Hematopoietic multipotent progenitor cell (in vitro differentiated cells): ENCODE measurements at regions not wholly inside any gene's neighbourhood (a gene's known extent, or its start where the extent isn't known, plus 50 kb on each side); places are given as distances from the start of the nearest gene placed in this dataset.

ENCODE experiments used
- DNase-seq, 3 donors: peaks; one replicate each; pipeline ENCODE4 v3.0.0-alpha.2; 2011 to 2015; ENCODE audit warnings: low read depth in 2 of 3, low spot score in 2 of 3

DNA sequence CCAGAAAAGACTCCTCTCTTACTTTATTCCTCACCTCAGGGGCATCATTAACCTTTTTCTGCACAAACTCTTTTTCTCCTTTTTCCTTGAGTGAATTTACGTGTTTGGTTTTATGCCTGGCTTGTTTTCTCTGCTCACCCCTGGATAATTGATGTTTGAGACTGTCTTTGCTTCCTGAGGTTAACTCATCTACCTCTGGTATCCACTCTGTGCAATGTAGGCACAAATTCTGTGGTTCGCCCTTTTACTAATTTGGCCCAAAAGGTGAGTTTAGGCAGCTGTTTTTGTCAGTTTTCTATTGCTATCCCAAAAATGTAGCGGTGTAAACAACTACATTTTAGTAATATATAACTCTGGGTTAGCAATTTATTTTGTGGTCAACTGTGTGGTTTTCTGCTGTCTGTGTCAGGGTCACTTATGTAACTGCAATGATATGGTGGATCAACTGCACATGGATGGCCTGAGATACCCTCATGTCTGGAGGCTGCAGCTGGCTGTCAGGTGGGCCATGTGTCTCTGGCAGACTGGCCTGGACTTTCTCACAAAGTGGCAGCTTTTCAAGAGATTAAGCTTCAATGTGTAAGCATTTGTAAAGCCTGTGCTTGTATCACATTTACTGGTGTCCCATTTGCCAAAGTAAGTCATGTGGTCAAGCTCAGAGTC is 329.7 kb downstream of the FSIP2 start:
- DNase-seq: no peak

DNA sequence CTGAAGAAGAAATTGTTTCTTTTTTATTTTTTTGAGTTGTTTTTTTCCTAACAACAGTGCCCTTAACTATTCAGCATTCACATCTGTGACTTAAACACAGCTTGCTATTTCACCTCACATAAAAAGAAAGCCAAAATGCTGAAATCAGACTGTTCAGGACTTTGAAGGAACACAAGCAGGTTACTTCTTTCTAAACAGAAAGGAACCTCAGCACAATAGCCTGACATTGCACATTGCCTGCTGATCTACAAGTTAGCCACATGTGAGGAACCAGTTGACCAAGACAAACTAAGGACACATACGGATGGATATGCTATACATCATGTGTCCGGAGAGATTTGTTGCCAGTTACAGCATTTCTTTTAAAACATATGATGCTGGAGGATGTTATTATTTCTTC is 331.1 kb downstream of the FSIP2 start:
- no peak for DNase-seq

DNA sequence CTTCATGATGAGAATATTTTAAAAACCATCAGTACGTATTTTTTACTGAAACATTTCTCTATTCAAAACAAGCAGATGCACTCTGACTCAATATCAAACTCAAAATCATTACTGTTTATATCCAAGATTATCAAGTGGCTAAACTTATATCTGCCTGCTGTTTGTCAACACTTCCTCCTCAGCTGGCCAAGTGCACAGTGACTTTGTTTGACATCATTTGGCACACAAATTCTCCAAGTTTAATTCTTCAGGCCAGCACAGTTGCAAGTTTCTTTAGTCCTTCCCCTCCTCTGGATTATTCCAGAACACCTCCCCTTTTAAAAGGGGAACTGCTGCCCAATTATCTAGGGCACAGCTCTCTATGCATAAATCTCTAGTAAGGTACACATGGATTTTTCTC is 346.6 kb downstream of the FSIP2 start:
- DNase-seq: no peak

DNA sequence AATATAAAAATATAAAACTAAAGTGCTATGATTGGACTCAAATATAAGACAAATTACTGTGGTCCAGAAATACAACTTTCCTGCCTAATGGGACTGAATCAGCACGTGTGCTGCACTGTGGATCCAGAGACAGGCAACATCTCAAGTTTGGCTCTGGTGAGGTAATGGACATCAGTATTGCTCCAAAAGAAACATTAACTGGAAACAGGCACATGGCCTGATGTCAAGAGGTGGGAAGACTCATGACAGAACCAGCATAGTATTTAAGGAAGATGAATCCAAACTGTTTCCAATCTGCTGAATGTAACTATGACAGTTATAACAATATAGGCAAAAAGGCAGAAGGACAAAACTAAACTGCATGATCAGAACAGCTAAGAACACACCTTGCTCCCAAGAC is 354.6 kb downstream of the FSIP2 start:
- no peak for DNase-seq

DNA sequence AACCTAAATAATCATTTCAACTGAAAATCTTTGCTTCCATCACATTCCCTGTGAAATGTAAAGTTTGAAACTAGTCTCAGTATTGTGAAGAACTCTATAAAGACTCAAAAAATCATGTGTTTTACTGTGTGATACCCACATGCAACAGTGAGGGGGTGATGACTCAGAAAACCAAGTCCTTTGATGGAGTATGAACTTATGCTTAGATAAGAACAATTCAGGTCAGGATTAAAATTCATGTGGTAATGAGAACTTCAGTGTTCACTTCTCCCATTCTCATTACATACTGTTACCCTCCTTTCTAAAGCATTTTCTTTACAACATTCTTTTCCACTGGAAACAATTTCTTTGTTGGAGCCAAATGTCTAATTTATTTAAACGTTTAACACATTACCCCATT is 360.2 kb downstream of the FSIP2 start:
- no peak for DNase-seq

DNA sequence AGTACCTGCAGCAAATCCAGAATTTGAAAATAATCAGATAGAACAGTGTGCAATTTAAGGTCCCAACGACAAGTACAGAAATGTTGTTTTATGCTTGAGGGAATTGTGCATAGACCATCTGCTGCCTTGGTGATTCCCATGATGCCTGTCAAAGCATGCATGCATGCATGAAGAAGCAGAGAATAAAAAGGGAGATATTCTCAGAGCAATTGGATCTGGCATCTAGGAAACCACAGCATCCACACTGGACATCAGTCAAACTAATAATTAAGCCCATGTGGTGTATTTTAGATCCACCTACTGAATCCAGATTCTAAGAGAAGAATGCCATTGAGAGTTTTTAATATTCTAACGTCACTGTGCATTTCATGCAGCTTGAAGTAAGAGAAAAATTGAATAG is 361.2 kb downstream of the FSIP2 start:
- DNase-seq: no peak

DNA sequence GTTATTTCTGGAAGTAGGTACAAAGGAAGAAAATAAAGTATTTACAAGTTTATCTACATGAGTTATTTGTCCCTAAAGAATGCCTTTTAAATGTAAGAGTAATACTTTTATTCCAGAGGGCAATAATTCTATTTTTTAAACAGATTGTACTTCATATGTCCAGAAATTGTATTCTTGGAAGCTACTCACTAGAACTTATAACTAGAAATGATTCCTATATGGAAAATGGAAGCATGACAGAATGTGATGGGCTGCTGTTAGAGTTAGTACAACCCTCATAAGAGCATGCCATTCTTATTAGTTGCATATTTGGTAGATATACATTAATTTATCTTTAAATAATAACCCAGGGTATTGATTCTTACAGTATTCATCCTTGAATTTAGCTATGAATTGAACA is 362.0 kb downstream of the FSIP2 start:
- no peak for DNase-seq

DNA sequence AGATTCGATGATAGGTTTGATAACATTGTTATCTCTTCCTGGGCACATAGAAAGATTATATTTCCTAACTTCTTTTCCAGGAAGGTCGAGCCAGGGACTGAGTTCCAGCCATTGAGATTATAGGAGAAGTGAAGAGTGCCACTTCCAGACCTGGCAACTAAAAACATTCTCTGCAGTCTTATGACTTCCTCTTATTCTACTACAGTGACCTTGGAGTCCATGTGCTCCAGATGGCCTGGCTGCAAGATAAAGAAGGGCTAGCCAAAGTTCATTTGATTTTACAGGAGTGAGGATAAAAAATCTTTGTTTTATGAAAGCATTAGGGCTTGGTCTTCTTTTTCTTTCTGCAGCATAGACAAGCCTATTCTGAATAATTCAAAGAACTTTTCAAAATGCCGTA is 363.0 kb downstream of the FSIP2 start:
- no peak for DNase-seq

DNA sequence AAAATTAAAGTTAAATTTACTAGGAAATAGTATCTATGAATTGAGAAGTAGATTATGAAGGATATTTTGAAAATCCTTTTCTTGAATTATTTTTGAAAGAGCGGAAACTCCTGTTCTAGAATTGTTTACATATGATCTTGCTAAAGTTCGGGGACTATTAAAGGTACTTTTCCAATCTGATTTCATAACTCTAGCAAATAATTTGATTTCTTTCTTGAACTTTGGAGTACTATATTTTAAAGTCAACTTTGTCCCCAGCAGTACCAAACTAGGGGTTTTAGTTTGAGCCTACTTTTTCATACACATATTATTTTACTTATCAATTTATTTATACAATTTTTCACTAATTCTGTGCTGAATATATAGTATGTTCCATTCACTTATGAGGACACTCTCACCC is 364.7 kb downstream of the FSIP2 start:
- DNase-seq: no peak

DNA sequence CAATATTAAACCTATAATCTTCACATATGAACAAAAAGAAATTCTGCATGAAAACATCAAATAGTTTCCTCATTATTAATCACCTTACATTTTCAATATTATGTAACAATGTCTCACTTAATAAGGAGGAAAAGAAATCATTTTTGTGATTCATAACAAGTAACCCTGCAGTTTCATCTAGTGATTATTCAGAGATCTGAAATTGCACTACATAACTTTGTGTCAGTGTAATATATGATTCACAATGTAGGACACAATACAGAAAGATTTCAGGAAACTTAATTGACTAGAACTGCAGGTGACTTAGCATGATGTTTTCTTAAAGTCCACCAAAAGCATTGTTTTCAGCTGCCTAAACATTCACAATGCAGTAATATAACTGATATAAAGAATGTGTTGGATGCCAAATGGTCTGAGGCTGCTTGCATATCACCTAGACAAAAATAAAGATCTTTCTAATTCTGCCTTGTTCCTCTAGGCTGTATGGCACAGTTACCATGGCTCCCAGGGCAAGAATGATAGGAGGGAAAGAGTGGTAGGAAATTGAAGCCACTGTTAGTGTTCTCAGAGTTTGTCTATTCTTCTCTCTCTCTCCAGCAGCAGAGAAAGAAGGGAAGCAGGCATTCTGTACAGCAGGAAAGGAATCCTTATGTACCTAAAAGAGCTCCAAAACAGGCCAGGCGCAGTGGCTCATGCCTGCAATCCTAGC is 366.6 kb downstream of the FSIP2 start:
- DNase-seq: no peak

DNA sequence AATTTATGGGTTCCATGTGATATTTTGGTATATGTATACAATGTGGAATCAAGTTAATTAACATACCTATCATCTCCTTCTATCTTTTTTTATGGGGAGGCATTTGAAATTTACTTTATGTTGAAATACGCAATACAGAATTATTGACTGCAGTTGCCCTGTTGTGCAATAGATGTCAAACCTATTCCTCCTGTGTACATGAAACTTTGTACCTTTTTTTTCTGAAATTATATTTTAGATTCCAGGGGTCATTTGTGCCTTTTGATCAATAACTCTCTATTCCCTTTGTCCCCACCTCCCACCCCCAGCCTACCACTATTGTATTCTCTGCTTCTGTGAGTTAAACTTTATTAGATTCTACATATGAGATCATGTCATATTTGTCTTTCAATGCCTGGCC is 369.9 kb downstream of the FSIP2 start:
- DNase-seq: no peak

DNA sequence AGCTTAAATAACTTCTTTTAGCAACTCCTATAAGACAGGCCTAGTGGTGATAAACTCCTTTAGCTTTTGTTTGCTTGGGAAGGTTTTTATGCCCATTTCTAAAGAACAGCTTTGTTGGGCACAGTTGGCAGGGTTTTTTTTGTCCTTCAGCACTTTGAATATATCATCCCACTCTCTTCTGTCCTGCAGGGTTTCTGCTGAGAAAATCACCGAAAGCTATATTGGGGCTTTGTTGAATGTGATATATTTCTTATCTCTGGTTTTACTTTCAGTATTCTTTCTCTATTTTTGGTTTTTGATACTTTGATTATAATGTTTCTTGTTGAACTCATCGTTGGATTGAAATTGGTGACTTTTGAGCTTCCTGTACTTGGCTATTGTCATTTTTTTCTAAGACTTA is 372.8 kb upstream of the ZC3H15 start:
- DNase-seq: no peak

DNA sequence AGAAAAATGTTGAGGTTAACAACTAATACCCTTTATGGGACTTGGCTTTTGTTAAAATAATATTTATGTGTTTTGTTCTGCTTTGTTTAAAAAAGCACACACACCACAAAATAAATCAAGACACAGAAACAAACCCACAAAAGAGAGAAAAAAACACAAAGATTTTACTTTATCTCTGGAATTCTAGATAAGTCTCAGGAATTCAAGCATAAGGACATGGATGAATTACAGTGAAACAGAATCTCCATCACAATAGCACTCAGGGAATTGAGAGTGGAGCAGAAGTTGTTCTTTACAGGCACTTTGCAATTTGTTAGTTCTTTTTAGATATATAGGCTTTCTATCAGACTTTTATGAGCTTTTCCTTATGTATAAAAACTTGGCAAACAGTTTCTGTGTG is 360.9 kb upstream of the ZC3H15 start:
- DNase-seq: no peak

DNA sequence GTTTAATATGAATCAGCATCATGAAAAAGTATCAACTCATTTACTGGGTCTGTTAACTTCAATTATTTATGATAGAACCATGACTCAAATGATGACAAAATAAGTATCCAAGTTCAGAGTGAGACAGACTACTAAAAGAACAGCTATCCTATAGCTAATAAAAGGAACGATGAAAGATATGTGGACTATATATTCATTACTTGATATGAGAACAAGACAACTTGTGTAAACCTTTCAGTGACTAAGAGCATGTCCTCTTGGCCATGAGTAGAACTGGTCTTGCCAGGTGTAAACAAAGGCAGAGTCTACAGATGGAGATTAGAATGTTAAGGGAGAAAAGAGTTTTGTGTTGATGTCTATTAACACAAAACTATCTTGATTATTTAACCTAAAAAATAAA is 360.4 kb upstream of the ZC3H15 start:
- DNase-seq: no peak

DNA sequence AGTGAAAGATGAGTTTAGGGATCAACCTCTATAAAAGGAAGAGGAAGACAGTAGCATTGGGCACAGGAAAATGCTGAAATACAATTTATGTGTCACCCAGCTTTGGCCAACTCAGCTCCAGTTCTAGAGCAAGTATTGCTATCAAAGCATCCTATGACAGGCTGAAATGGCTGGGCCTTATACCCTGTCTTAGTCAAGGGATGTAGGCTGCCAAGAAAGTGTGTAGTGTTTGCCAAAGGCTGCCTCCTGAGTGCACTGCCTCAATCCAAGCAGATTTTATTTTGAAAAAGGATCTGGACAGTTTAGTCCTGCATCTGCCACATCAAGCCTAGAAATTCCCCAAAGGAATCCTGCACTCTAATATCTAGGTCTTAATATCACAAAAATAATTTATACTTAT is 359.9 kb upstream of the ZC3H15 start:
- no peak for DNase-seq

DNA sequence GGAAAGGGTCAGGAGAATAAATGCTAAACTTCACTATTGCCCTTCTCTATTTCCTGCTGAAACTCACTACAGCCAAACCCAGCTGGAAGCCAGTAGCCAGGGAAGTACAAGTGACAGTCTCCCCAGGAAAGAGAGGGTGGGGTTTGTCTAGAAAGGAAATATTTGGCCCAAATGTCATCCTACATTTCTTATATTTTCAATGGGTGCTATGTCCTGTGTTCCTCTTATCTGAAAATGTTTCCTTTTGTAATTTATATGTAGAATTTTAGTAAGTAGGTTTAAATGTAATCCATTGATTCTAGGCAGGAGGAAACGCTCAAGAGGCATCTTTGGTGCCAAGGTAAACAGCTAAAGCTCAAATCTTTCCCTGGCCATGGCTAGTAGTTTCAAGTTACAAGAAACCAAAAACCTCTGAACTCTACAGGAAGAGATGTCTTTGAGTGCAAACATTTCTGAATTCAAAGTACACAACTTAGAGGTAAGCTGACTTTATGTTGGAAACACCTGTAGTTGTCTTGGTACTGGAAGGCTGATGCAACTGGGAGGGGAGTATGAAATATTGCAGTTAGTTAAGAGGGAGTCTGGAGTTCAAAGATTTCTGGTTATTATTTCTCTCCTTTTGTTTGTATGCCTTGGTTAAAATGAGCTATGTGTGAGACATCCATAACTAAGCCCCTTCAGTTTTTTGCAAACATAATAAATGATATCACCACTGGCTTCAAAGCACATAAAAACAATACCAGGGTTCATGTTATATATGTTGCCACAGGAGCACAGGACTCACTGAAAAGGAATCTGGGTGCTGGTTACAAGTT is 356.1 kb upstream of the ZC3H15 start:
- DNase-seq: no peak

DNA sequence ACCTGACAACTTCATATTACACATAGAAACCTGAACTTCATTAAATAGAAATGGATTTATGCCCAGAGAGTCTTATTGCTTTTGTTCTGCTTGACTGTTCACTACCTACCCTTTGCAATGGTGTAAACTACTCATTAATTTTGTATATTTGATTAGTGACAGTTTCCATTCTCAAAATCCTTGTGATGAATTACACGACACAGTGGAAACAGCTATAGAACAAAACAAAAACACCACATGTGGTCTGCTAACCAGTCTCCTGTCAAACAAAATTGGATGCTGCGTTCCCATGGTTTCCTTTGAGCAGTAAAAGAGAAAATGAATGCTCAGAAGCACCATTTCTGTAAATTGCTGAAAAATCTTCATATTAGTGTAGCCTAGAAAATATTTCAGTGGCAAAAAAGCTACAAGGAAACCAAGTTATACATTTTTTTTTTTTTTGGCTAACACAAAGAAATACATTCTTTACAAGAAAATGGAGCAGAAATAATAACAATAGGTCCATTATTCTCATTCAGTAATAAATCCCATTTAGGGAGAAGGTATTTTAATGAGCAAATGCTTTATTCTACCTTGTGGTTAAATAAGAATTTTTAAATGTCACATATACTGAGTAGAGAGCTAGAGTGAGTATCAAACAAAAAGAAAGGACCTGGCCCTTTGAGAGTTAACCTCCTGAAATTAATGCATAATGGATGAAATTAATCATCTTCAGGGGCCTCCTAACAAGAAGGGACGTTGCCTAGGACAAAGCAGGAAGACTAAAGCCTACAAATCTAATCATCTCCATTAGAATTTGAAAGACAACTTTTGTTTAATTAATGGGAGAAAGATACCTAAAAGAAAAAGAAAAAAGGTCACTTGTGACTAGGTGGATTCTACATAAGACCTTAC is 355.1 kb upstream of the ZC3H15 start:
- no peak for DNase-seq

DNA sequence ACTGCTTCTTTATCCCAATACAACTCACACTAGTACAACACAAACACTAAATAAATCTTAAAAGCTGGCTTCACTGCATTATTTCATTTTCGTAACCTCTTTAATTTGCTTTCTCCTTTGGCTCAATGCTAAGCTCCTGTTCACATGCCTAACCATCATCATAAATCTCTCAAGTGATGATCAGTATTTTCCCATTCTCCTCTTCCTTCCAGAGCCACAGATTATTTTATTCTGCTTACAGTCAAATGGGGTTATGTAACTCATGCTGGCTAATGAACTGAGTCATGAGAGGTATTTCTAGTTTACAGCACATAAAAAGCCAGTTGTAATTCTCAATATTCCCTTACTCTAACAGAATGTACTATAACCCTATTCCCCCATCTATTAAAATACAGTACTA is 350.4 kb upstream of the ZC3H15 start:
- DNase-seq: no peak

DNA sequence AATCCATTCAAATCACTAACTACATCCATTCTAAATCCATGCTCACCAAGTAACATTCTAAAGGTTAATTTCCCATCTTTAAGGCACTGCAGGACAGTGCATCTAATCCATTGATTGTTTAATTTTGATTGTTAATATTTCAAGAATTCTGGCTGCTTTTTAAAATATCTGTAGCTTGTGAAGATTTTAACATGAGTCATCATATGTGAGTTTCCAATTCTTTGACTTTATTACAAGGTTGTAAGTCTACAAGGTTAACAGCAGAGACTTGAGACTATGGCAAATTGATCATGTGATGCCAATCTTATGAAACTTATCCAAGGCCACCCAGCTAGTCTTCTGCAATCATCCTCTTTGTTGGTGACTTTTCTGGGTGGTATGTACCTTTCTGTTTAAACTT is 349.2 kb upstream of the ZC3H15 start:
- DNase-seq: no peak

DNA sequence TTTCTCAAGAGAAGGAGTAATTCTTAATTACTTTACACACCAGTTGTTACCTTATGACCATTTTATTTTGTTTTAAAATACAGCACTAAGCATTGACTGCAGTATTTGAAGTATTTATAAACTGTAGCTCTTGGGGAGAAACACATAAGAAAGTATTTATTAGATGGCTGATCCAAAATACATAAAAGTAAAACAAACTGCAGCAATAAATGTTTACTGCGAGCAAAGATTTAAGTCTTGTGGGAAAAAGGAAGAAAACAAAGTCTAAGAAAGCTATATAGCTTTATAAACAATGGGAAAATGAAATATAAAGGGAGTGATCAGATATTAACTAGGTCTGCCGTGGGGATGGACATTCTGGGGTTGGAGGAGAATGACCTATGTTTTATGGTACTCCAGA is 347.2 kb upstream of the ZC3H15 start:
- no peak for DNase-seq

DNA sequence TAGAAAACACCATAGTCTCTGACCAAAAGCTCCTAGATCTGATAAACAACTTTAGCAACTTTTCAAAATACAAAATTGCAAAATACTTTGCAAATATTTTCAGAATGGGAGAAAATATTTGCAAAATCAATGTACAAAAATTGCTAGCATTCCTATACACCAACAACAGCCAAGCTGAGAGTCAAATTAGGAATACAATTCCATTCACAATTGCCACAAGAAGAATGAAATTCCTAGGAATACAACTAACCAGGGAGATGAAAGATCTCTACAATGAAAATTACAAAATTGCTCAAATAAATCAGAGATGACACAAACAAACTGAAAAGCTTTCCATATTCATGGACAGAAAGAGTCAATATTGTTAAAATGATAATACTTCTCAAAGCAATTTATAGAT is 327.0 kb upstream of the ZC3H15 start:
- DNase-seq: no peak
